GM21526 (cell line): ENCODE measurements at regions not wholly inside any gene's neighbourhood (a gene's known extent, or its start where the extent isn't known, plus 50 kb on each side); places are given as distances from the start of the nearest gene placed in this dataset.
"Not testable (repeated sequence)": the region's sequence is repeated elsewhere in the genome, so short reads cannot be mapped to it uniquely, and the experiment has no call there.

Source experiments
- ATAC-seq: cut with Tn5 transposase; IDR thresholded peaks from one replicate; pipeline ENCODE4 v1.9.1; 2021; ENCODE audit warnings: moderate library complexity; ENCODE audit not compliant: unreplicated experiment, low FRiP score

GRCh38 chr9:40939201-40939887 lies 189.1 kb downstream of the FOXD4L6 start:
- ATAC-seq: not testable (repeated sequence)

GRCh38 chr9:40935336-40935735 lies 193.1 kb downstream of the FOXD4L6 start:
- ATAC-seq: no peak

GRCh38 chr9:40934480-40934879 lies 194.0 kb downstream of the FOXD4L6 start:
- ATAC-seq: not testable (repeated sequence)

GRCh38 chr9:40930426-40930825 lies 198.1 kb downstream of the FOXD4L6 start:
- ATAC-seq: not testable (repeated sequence)

GRCh38 chr9:40929488-40929845 lies 199.0 kb downstream of the FOXD4L6 start:
- ATAC-seq: not testable (repeated sequence)

- no peak for ATAC-seq
Measured at GRCh38 chr9:40928803-40929487, 199.5 kb downstream of the FOXD4L6 start.

GRCh38 chr9:40927851-40928802 lies 200.4 kb downstream of the FOXD4L6 start:
- ATAC-seq: no peak

GRCh38 chr9:40927260-40927631 lies 201.2 kb downstream of the FOXD4L6 start:
- no peak for ATAC-seq

GRCh38 chr9:40926404-40927259 lies 201.8 kb downstream of the FOXD4L6 start:
- no peak for ATAC-seq

GRCh38 chr9:40925149-40925548 lies 203.3 kb downstream of the FOXD4L6 start:
- ATAC-seq: no peak

- ATAC-seq: not testable (repeated sequence)
Measured at GRCh38 chr9:40916399-40916783, 212.1 kb downstream of the FOXD4L6 start.

- not testable (repeated sequence) for ATAC-seq
Measured at GRCh38 chr9:40915660-40916398, 212.7 kb downstream of the FOXD4L6 start.

- ATAC-seq: no peak
Measured at GRCh38 chr9:40914772-40915659, 213.5 kb downstream of the FOXD4L6 start.

GRCh38 chr9:40913928-40914673 lies 214.4 kb downstream of the FOXD4L6 start:
- no peak for ATAC-seq

- ATAC-seq: no peak
Measured at GRCh38 chr9:40913096-40913719, 215.3 kb downstream of the FOXD4L6 start.

GRCh38 chr9:40912679-40913078 lies 215.8 kb downstream of the FOXD4L6 start:
- not testable (repeated sequence) for ATAC-seq

GRCh38 chr9:40911647-40912046 lies 216.8 kb downstream of the FOXD4L6 start:
- no peak for ATAC-seq
